ENCODE measurements at regions not wholly inside any gene's neighbourhood (a gene's known extent, or its start where the extent isn't known, plus 50 kb on each side); places are given as distances from the start of the nearest gene placed in this dataset.

DNA sequence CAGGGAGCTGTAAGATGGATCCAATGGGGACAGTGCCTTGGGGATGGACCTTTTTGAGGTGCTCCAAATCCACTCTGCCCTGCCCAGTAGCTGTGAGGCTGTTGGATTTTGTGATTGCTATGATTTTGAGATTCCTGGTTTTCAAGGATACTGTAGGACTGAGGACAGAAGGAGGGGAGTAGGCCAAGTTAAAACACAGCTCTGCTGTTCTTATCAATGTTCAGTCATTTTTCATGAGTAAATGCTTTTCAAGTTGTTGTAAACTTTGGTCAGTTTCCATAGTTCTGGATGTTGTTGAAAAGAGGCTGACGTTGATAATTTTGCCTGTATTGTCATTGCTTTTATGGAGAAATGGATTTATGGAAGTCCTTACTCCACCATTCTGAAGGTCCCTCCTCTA lies 361.2 kb downstream of the ZNF516 start:
- in situ Hi-C loops (cut with MboI; ENCODE audit: low sequenced_read_pairs) = no loop called here

DNA sequence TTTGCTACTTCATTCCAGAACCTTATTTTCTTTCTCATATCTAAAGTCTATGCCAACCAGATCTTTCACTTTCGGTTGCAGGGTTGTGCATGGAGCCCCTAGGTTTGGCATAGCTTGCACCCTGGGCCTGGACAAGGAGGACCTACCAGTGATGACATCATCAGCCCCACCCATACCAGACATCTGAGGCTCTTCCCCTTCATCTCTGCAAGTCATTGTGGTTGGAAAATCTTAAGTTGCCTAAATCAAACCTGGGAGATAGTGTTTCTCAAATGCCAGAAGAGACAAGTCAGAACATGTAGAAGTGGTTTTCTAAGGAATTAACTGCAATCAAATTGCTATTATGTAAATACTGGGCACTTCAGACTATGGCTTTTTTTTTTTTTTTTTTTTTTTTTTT lies 363.3 kb downstream of the ZNF516 start:
- in situ Hi-C loops (cut with MboI; ENCODE audit: low sequenced_read_pairs) = no loop called here

DNA sequence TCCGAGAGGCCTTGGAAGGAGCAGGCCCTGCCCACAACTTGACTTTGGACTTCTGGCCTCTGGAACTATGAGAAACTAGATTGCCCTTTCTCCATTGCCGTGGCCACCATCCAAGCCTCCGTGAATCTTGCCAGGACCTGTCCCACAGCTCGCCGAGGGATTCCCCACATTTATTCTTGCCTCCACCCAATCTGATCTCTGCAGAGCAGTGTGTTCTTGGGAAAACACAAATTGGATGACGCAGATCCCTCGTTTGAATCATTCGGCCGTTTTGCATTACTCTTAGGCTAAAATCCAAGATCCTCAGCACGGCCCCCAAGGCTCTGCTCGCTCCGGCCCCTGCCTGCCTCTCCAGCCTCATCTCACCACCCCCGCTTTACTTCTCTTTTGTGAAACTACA lies 364.2 kb downstream of the ZNF516 start:
- in situ Hi-C loops (cut with MboI; ENCODE audit: low sequenced_read_pairs) = no loop called here

DNA sequence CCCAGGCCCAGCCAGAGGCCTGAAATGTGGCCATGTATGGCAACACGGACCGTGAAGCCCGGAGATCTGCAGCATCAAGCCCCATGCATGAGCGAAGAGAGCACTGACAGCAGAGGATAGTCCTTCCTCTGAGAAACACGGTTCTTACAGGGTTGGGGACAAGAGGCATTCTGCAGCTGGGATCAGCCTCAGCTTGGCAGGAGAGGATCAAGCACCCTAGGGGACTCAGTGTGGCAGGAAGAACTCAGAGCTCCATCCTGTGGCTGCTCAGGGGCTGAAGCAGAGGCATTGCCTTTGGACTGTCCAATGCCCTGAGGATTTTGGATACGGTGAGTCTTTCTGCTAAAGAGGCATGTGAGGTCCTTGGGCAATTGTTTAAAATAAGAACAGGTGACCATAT lies 368.7 kb downstream of the ZNF516 start:
- in situ Hi-C loops (cut with MboI; ENCODE audit: low sequenced_read_pairs) = no loop called here

DNA sequence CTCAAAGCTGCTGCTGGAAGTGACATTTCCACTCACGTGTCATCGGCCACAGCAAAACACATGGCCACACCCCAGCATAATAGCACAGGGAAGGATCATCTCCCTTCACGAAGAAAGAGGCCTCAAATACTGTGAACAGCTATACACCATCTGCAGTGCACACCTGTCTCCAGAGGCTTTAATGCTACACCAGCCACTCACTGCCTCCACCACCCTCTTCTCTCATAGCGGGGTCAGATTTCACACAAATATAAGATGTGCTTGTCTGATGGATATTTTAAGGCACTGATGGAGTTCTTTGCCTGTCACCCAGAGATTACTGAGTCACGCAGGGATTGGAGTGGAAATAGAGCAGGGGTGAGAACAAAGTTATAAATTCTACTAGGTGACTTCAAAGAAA lies 374.0 kb downstream of the ZNF516 start:
- in situ Hi-C loops (cut with MboI; ENCODE audit: low sequenced_read_pairs) = no loop called here

DNA sequence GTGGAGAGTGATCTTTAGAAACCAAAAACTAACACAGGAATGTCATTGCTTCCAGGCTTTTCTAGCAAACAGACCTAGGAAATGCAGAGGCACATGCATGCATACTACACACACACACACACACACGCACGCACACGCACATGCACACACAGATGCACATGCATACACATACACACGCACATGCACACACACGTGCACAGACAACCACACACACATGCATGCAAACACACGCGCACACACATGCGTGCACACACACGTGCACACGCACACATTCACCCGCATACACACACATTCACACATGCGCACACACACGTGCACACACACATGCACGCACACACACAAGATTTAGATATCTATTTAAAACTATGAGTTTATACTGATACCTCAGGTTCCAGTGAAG lies 379.5 kb downstream of the ZNF516 start:
- in situ Hi-C loops (cut with MboI; ENCODE audit: low sequenced_read_pairs) = no loop called here

DNA sequence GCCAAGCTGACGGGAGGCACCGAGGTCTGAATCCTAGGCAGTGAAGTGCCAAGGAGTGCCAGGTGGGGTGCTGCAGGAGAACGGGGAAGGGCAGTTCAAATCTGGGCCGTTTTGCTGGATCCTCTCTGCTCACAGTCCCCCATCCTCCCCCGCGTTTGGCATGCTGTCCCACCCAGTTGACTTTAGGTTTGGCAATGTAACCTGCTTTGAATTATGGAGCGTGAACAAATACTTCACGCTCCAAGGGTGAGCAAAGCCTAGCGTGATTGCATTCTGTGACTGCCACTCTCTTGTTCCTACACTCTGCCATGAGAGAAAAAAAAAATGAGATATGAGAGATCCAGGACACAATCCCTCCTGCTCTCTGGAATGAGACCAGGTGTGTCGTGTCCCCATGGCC lies 381.9 kb downstream of the ZNF516 start:
- in situ Hi-C loops (cut with MboI; ENCODE audit: low sequenced_read_pairs) = no loop called here

DNA sequence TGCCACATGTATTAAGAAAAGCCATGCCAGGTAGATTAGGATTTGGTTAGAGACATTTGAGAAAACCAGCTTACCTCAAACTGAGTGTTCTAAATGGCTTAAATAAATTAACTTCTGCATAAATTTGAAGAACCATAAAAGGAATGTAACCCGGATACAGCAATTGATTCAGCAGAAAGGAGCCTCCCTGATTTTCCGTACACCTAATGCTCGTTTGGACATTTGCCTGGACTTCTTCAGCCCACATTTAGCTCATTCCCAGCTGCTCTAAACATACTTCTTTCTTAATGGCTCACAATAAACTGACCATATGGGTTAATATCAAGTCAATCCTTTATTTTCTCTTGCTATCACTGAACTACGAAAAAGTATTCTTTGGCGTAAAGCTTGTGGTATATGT lies 392.4 kb downstream of the ZNF516 start:
- in situ Hi-C loops (cut with MboI; ENCODE audit: low sequenced_read_pairs) = no loop called here

DNA sequence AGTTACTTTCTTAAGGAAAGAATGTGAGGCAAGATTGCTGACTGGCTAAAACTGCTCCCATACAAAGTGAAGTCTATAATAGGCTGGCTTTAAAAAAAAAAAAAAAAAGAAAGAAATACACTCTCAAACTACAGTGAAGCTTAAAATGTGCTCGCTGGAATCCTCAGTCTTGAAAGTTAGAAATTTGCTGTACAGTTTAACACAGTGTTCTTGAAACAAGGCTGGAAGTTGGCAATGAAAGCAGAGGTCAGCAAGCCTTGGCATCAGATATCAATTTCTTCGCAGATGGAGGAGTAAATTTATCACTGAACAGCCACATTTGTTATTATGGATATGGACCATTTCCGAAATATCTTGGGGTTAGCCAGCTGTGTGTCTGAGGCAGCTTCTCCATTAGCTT lies 392.9 kb downstream of the ZNF516 start:
- in situ Hi-C loops (cut with MboI; ENCODE audit: low sequenced_read_pairs) = no loop called here

DNA sequence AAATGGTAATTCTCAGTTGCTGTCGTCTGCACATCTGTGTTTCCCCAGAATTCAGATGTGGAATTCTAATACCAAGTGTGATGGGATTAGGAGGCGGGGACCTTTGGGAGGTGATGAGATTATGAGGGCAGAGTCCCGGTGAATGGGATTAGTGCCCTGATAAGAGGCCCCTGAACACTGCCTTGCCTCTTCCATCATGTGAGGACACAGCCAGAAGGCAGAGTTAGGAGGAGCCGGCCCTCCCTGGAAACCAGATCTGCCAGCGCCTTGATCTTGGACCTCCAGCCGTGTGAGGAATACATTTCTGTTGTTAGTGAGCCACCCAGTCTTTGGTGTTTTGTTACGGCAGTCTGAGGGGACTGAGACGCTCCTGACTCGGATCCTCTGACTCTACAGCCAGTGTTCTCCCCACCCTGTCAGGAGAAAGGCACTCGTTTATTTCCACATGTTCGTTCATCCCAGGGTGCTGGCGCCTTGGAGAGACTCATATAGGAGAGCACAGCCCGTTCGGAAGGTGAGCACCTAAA lies 395.0 kb downstream of the ZNF516 start:
- in situ Hi-C loops (cut with MboI; ENCODE audit: low sequenced_read_pairs) = no loop called here

DNA sequence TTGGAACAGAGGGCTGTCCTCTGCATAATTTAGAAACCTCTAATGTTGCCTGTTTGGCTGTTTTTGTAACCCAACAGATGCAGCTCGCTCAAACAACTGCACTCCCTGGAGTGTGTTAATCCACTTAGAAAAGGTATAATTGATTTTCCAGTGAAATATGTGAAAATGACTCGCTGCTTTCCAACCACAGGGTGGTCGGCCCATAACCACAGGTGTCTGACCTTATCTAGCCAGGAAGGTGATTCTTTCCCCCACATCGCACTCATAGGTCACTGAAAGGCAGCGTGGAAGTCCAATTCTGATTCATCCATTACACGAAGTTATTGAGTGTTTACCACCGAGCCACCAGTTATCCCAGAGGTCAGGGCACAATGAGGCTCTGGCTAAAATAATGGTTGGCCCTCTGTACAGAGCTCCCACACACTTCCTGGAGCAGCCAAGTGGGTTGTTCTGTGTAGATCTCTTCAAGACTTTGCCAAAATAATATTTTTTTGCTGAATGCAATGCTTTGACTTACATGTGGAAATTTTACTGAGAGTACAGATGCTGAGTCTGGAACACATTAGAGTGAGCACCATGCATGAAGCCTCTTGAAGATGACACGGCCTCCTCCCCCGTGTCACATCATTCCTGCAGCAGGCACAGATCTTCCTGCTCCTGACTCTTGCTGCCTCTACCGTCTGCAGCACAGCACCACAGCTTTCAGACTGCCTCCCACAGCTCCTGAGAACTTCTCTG lies 396.2 kb downstream of the ZNF516 start:
- in situ Hi-C loops (cut with MboI; ENCODE audit: low sequenced_read_pairs) = no loop called here

DNA sequence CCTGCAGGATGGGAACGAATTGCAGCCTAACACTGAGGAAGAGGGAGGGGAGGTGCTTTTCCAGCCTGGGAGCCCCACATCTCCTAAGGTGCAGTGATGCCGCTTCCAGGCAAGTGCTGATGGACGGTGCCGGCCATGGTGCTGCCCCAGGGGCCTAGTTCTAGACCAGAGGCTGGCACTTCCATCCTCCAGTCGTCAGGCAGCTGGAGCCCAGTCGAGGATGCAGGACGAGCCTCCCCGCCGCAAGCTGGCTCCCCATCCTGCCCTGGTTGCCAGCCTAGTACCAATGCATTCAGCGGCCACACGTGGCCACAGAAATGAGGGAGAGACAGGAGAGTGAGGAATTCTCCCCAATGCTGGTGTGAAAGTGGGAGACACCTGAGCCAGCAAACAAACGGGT lies 413.5 kb downstream of the ZNF516 start:
- in situ Hi-C loops (cut with MboI; ENCODE audit: low sequenced_read_pairs) = no loop called here

DNA sequence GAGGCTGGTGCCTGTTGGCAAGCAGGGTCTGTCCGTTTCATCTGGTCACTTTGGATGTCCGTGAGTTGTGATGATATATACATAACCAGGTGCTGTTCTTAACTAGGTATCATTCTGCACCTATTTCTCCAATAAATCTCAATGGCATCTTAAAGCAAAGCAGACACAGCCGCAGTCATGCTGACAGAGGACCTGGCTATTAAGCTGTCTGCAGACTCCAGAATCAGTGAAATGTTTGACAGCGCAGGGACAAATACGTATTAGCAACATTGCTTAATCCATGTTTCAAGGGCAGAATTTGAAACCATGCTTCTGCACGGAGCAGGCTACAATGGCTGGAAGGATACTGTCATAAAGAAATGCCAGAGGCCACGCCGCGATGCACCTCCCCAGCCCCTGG lies 414.6 kb downstream of the ZNF516 start:
- in situ Hi-C loops (cut with MboI; ENCODE audit: low sequenced_read_pairs) = no loop called here

DNA sequence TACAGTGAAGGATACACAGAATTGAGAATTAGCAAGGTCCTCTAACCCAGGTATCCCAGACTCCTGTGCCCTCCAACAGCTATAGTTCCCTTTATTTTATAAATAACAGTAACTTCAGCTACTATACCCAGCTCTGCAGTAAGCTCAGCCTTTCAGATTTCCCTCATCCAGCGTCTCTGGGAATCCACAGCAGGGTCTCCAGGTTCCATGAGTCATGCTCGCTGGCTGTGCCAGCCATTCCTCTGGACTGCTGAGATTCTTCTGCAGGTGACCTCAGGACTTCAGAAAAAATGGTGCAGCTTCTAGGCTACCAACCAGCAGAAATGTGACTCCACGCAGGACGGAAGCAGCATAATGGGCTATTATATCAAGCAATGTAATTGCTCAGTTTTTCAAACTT lies 419.3 kb downstream of the ZNF516 start:
- in situ Hi-C loops (cut with MboI; ENCODE audit: low sequenced_read_pairs) = no loop called here

DNA sequence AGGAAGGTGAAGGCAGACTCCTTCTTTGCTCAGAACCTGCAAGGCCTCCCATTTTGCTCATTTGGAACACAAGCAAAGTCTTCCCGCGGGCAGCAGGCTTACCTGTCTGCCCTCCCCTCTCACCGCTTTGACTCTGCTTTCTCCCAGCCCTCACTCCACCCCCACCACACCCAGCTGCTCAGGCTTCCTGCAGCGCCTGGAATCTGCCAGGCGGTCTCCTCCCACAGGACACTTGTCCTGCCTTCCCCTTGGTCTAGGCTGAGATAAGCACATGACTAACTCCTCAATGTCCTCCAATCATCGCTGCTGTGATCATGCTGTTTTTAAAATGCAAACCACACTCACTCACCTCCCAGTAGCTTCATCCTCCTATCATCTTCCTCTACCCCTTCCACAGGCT lies 430.0 kb downstream of the ZNF516 start:
- in situ Hi-C loops (cut with MboI; ENCODE audit: low sequenced_read_pairs) = no loop called here

DNA sequence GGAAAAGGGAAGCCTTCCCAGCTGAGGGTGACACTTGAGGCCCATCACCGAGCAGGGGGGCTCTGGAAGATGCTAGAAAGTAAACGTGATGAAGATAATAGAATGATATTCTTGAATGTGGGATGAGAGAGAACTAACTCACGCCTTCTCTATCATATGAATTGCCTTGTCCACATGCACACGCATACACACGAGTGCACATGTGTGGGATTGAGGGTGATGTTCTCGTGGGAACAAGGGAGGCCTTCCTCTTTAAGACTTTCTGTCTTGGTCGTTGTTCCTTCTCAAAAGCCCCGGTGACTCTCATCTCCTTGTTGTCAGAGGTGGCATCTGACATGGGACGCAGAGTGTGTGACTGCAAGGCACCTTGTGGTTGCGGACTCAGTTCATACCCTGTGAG lies 436.9 kb downstream of the ZNF516 start:
- in situ Hi-C loops (cut with MboI; ENCODE audit: low sequenced_read_pairs) = no loop called here

DNA sequence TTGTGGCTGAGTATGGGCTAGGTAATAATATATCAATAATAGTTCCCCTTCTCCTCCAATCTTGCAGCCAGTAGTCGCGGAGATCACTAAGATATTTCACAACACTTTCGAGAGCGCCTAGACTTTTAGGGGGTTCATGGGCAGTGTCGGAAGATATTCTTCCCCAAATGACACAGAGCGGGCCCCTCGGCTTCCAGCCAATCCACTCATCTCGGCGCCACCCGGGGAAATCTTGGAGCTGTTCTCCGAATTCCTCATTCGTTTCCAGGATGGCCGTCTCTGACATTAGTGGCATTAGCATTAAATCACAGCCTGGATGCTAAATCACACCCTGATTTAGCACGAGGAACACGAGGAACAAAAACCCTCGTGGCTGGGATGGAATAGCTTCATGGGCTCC lies 437.7 kb downstream of the ZNF516 start:
- in situ Hi-C loops (cut with MboI; ENCODE audit: low sequenced_read_pairs) = no loop called here

DNA sequence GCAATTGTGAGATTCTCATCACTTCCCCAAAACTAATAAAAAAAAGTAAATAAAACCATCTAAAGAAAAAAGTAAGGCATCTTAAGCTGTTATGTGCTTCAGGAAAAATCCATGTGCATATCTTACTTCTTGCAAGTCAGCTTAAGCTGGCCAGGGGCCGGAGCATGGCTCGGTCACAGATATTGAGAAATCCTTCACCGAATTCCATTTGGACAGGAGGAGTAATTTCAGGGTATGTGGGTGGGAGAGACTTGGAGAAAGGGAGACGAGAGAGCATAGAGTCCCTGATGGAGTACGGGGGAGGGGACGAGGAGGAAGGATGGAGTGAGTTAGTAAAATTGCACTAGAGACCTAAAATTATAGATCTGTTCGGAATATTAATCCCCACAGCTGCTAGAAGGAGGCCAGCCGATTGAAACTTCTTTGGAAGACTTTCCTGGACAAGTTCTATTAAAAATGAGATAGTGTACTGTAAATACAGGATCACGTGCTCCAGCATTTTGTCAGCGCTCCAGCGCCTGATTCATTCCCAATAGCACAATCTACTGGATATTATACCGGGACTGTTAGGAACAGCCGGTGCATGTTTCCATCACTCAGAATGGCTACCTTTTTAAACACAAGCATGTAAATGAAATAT lies 438.5 kb downstream of the ZNF516 start:
- in situ Hi-C loops (cut with MboI; ENCODE audit: low sequenced_read_pairs) = no loop called here

DNA sequence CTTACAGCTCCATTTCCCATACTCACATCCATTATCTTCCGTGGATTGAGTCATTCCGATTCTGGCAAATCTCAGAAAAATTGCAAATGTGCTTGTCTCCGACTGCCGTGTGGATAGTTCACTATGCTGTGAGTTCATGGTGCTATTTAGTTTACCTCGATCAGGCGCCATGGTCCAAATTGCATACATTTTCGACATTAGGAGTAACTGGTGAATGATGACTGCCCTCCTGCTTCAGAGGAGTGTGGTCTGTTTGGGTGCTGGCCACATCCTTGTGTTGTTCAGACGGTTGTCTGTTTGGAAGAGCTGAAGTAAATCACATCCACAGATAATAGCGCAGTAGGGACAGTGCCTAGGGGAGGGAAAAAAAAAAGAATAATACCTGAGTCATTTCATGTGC lies 439.5 kb downstream of the ZNF516 start:
- in situ Hi-C loops (cut with MboI; ENCODE audit: low sequenced_read_pairs) = no loop called here

DNA sequence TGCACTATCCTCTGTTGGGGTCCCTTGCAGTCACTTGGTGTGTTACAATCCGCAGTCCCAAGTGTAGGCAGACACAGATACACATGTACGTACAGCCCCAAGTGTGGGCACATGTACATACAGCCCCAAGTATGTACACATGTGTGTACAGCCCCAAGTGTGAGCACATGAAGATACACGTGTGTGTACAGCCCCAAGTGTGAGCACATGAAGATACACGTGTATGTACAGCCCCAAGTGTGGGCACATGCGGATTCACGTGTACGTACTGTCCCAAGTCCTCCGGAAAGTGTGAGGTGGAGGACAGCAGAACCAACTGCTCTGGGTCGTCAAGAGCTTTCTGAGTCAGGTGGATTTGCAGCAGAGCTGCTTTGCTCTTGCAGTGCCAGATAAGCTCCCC lies 440.0 kb downstream of the ZNF516 start:
- in situ Hi-C loops (cut with MboI; ENCODE audit: low sequenced_read_pairs) = no loop called here

DNA sequence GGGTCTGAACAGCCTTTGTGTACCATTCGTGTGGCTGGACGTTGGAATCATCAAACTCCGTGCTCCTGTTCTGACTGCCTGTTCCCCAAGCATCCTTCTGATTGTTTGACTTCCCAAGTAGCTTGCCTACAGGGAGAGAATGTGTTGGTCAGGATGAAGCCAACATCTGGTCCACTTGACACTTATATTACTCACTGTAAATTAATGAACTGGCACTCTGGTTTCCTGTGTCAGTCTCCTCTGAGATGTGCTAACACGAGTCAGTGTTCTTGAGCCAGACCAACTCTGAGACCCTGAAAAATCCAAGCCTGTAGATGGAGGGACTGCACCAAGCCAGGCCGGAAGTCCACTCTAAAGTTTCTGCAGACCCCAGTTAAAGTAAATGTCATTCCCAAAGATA lies 440.9 kb downstream of the ZNF516 start:
- in situ Hi-C loops (cut with MboI; ENCODE audit: low sequenced_read_pairs) = no loop called here

DNA sequence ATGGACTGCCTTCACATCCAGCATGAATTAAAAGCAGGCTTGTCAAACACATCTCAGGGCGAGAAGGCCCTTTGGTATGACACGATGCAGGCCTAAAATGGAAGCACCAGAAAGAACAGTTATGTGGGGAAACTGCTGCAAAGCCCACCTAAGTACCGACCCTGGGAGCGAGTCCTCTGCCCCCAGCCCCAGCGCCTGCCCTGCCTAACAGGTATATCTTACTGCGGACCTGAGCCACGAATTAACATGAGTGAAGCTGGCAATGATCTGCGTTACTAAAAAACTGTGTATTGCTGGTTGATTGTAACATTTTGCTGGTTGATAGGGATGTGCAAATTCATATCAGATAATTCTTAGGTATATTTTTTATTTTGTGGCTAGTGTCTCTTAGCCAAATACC lies 441.5 kb downstream of the ZNF516 start:
- in situ Hi-C loops (cut with MboI; ENCODE audit: low sequenced_read_pairs) = no loop called here

DNA sequence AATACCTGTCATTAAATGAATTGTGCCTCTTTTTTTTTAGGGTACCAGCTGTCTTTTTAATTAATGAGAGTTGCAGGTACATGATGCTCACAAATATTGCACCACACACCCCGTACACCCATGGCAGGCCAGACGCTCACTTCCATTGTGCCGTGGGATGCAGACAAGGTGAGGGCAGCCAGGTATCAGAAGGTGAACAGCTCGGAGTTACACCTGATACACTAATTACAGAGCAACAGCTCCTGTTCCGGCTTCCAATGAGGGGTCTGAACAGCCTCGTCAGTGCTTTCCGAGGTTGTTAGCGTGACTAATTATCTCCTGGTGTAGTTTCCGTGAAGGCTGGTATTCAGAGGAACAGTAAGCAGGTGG lies 442.8 kb downstream of the ZNF516 start:
- in situ Hi-C loops (cut with MboI; ENCODE audit: low sequenced_read_pairs) = no loop called here

Measured in HL-60/S4 (cell line).